ENCODE measurements at regions not wholly inside any gene's neighbourhood (a gene's known extent, or its start where the extent isn't known, plus 50 kb on each side); places are given as distances from the start of the nearest gene placed in this dataset.

DNA sequence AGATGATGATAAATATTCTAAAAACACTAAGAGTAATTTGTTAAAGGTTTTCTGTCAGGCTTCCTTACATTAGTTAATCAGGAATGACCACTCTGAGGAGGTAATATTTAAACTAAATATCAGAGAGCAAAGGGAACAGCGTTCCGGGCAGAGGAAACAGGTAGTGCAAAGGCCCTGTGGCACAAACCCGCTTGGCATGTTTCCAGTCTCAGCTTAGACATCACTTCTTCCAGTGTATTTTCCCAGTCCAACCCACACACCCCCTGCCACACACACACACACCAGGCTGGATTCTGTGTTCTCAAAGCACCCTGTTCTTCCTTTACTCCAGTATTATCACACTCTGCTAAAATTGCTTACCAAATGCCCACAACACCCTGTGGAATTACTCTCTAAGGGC lies 247.1 kb downstream of the RPS29 start:
- TF ChIP-seq, protein P1, sequence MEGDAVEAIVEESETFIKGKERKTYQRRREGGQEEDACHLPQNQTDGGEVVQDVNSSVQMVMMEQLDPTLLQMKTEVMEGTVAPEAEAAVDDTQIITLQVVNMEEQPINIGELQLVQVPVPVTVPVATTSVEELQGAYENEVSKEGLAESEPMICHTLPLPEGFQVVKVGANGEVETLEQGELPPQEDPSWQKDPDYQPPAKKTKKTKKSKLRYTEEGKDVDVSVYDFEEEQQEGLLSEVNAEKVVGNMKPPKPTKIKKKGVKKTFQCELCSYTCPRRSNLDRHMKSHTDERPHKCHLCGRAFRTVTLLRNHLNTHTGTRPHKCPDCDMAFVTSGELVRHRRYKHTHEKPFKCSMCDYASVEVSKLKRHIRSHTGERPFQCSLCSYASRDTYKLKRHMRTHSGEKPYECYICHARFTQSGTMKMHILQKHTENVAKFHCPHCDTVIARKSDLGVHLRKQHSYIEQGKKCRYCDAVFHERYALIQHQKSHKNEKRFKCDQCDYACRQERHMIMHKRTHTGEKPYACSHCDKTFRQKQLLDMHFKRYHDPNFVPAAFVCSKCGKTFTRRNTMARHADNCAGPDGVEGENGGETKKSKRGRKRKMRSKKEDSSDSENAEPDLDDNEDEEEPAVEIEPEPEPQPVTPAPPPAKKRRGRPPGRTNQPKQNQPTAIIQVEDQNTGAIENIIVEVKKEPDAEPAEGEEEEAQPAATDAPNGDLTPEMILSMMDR (IDR thresholded peaks at IDR 0.05; ENCODE audit: low read depth, low read length, poor library complexity, severe bottlenecking): no peak
- TF ChIP-seq EZH2phosphoT487 (IDR thresholded peaks at IDR 0.05; ENCODE audit: borderline replicate concordance, low read length): no peak
